ENCODE measurements at regions not wholly inside any gene's neighbourhood (a gene's known extent, or its start where the extent isn't known, plus 50 kb on each side); places are given as distances from the start of the nearest gene placed in this dataset.

DNA sequence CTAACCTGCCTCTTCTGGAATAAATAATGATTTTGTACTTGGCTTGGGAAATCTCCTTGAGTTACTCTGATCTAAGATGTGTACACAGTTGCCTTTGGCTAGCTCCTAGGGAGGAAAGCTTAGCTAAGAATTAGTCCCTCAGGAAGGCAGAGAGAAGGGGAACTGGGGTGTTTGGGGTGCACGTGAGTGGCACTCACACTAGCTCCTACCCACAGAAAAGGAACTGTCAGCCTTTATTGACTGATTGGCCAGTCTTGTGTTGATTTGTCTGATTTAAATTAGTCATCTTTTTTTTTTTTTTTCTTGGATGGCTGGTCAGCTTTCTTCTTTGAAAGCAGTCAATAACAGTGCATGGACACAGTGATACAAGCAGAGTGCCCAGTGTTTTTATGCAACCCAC is 107.7 kb downstream of the DMRT2 start:
- no peak overlapping the region for H3K27ac Mint-ChIP-seq
- no peak overlapping the region for H3K4me3 Mint-ChIP-seq
- peaks cover 4% of the 10 kb centered on the region for H3K27me3 Mint-ChIP-seq (ENCODE audit: low read depth)
- no peaks in the 10 kb centered on the region for H3K9me3 Mint-ChIP-seq
- no peaks in the 10 kb centered on the region for H3K36me3 Mint-ChIP-seq (ENCODE audit: low read depth)
- TF ChIP-seq, protein P1, sequence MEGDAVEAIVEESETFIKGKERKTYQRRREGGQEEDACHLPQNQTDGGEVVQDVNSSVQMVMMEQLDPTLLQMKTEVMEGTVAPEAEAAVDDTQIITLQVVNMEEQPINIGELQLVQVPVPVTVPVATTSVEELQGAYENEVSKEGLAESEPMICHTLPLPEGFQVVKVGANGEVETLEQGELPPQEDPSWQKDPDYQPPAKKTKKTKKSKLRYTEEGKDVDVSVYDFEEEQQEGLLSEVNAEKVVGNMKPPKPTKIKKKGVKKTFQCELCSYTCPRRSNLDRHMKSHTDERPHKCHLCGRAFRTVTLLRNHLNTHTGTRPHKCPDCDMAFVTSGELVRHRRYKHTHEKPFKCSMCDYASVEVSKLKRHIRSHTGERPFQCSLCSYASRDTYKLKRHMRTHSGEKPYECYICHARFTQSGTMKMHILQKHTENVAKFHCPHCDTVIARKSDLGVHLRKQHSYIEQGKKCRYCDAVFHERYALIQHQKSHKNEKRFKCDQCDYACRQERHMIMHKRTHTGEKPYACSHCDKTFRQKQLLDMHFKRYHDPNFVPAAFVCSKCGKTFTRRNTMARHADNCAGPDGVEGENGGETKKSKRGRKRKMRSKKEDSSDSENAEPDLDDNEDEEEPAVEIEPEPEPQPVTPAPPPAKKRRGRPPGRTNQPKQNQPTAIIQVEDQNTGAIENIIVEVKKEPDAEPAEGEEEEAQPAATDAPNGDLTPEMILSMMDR (IDR thresholded peaks at IDR 0.05; ENCODE audit: unreplicated experiment in 3 of 3) = no peak
- H3K4me1 Mint-ChIP-seq = no peaks in the 10 kb centered on the region

DNA sequence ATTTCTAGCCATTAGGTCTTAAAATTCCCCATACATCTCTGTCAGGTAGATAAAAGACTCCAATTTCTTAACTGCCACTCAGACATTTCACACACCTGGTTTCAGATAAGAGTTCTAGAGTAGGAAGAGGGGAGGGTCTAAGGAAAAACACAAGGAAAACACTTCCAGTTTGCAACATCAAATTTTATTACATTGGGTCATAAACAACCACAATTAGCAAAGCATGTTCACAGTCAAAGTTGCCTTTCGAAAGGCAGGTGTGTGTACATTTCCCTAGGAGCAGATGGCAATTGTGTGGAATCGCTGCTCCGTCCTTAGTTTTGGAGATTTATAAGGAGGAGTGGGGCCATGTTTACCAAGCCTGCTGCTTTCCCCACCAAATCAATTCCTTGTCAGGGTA is 120.8 kb downstream of the DMRT2 start:
- no peaks in the 10 kb centered on the region for H3K4me1 Mint-ChIP-seq
- TF ChIP-seq, protein P1 (IDR thresholded peaks at IDR 0.05; ENCODE audit: unreplicated experiment in 3 of 3) = no peak
- H3K9me3 Mint-ChIP-seq = peaks cover 25% of the 10 kb centered on the region
- H3K27me3 Mint-ChIP-seq (ENCODE audit: low read depth) = peaks cover 4% of the 10 kb centered on the region
- no peaks in the 10 kb centered on the region for H3K36me3 Mint-ChIP-seq (ENCODE audit: low read depth)
- no peak overlapping the region for H3K27ac Mint-ChIP-seq
- no peak overlapping the region for H3K4me3 Mint-ChIP-seq

DNA sequence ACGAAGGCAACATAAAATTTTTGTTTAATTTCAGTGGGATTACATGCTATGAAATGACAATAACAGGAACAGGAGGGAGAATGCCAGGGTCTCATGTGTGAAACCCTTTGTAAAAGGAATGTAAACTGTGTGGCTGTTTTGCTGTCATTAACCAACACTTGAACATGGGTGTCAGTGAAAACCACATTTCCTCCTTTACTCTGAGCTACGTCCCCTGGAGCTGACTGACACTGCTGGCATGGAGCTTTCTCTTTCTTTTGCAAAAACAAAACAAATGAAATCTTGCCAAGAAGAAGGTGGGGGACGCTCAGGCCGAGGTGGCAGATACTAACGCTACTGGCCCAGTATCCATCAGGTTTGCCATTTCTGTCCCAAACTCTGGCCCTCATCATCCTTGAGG is 121.4 kb downstream of the DMRT2 start:
- Mint-ChIP-seq H3K36me3 (ENCODE audit: low read depth) (no peaks in the 10 kb centered on the region), H3K27ac (no peak overlapping the region)
- TF ChIP-seq, protein P1 (IDR thresholded peaks at IDR 0.05; ENCODE audit: unreplicated experiment in 3 of 3) = no peak

DNA sequence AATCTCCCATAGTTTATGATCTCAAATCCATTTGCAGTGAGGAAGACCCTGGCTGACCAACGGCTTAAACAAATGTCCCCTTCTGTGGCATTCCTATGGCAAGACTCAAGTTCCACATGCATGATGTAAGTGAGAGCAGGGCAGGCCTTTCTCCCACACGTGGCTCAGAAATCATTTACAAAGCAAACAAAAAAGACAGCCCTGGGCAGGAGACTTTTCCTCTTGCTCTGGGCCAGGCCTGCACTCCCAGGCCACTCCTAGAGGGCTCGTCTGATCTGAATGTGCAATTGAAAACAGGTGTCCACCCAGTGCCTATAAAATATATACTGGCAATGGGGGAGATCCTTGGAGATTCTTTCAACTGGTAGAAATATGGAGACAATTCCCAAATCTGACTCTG is 123.1 kb downstream of the DMRT2 start:
- Mint-ChIP-seq H3K27me3 (ENCODE audit: low read depth) (peaks cover 4% of the 10 kb centered on the region), H3K36me3 (ENCODE audit: low read depth) (no peaks in the 10 kb centered on the region), H3K9me3 (peaks cover 15% of the 10 kb centered on the region), H3K27ac (peak overlapping the region in 2 of 3 experiments; percentile 35 to 79), H3K4me3 (no peak overlapping the region), H3K4me1 (no peaks in the 10 kb centered on the region)
- TF ChIP-seq, protein P1 (IDR thresholded peaks at IDR 0.05; ENCODE audit: unreplicated experiment in 3 of 3) = no peak

More for the DNA sequence above, 121.4 kb downstream of the DMRT2 start:
- Mint-ChIP-seq H3K9me3 (peaks cover 25% of the 10 kb centered on the region), H3K4me1 (no peaks in the 10 kb centered on the region), H3K4me3 (no peak overlapping the region), H3K27me3 (ENCODE audit: low read depth) (peaks cover 4% of the 10 kb centered on the region)

DNA sequence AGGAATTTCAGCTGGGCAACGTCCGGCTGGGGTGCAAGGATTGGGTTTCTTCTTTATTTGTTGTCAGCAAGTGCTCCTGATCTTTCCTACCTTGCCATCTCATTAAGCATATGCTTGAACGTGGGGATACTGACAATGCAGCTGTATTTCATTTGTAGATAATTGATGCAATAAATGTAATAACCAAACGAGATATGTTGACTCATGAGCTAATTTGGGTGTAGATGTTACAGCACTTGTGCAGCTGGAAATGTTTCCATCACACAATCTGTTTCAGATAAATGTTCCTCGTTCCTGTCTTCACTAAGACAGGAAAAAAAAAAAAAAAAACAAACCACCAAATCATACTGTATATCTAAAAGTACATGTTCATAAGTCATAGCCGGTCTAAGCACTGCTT is 123.8 kb downstream of the DMRT2 start:
- H3K36me3 Mint-ChIP-seq (ENCODE audit: low read depth) = no peaks in the 10 kb centered on the region
- TF ChIP-seq, protein P1 (IDR thresholded peaks at IDR 0.05; ENCODE audit: unreplicated experiment in 3 of 3) = no peak
- no peak overlapping the region for H3K4me3 Mint-ChIP-seq
- peaks cover 11% of the 10 kb centered on the region for H3K9me3 Mint-ChIP-seq
- peak overlapping the region in 1 of 3 experiments; percentile 79 for H3K27ac Mint-ChIP-seq
- no peaks in the 10 kb centered on the region for H3K4me1 Mint-ChIP-seq
- peaks cover 4% of the 10 kb centered on the region for H3K27me3 Mint-ChIP-seq (ENCODE audit: low read depth)

DNA sequence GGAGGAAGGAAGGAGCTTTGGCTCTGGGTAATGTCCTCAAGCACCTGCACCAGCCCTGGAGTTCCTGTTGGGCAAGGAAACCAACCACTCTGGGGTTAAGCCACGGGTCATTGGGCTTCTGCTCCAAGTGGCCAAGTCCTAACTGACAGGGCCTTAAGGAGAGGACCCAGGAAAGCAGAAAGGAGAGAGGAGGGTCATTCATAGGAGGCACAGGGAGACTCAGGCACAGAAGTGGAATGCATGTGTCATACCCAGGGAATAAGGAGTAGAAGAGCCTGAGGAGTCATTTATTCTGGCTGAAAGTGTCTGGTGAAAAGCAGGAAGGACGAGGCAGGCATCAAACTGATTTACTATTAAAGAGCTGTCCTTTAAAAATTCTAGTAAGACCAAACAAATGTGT is 129.2 kb downstream of the DMRT2 start:
- H3K4me3 Mint-ChIP-seq = no peak overlapping the region
- H3K4me1 Mint-ChIP-seq = no peaks in the 10 kb centered on the region
- peaks cover 4% of the 10 kb centered on the region for H3K9me3 Mint-ChIP-seq
- H3K27ac Mint-ChIP-seq = no peak overlapping the region
- TF ChIP-seq, protein P1 (IDR thresholded peaks at IDR 0.05; ENCODE audit: unreplicated experiment in 3 of 3) = no peak
- no peaks in the 10 kb centered on the region for H3K36me3 Mint-ChIP-seq (ENCODE audit: low read depth)
- H3K27me3 Mint-ChIP-seq (ENCODE audit: low read depth) = no peaks in the 10 kb centered on the region

Measured in nephron (organoid).